HUES48 (cell line): ENCODE measurements at regions not wholly inside any gene's neighbourhood (a gene's known extent, or its start where the extent isn't known, plus 50 kb on each side); places are given as distances from the start of the nearest gene placed in this dataset.
"Not testable (repeated sequence)": the region's sequence is repeated elsewhere in the genome, so short reads cannot be mapped to it uniquely, and the experiment has no call there.

ENCODE experiments used
- H3K27ac ChIP-seq: one replicate; pipeline ENCODE4 v1.7.0; 2013; ENCODE audit warnings: low read depth, low read length, inconsistent platforms
- H3K27me3 ChIP-seq: 2 replicates; pipeline ENCODE4 v1.6.1; 2013; ENCODE audit warnings: mild to moderate bottlenecking, low read length; ENCODE audit not compliant: control insufficient read depth, insufficient read depth
- H3K36me3 ChIP-seq: 2 replicates; pipeline ENCODE4 v1.6.1; 2013; ENCODE audit warnings: low read length; ENCODE audit not compliant: control insufficient read depth, insufficient read depth
- H3K4me1 ChIP-seq: 2 replicates; pipeline ENCODE4 v1.6.1; 2013; ENCODE audit warnings: mild to moderate bottlenecking, low read length; ENCODE audit not compliant: control insufficient read depth, insufficient read depth
- H3K4me3 ChIP-seq: 2 replicates; pipeline ENCODE4 v1.5.1; 2013; ENCODE audit warnings: mild to moderate bottlenecking, low read depth, low read length
- H3K9ac ChIP-seq: 2 replicates; pipeline ENCODE4 v1.6.1; 2013; ENCODE audit warnings: mild to moderate bottlenecking, low read depth, low read length, moderate library complexity
- H3K9me3 ChIP-seq: 2 replicates; pipeline ENCODE4 v1.6.1; 2013; ENCODE audit warnings: low read length; ENCODE audit not compliant: control insufficient read depth, insufficient read depth

GRCh38 chr5:20974426-20974825 is 986.4 kb upstream of the CDH18 start:
- no peaks in the 10 kb centered on the region for H3K27me3 ChIP-seq
- no peaks in the 10 kb centered on the region for H3K9me3 ChIP-seq
- H3K4me1 ChIP-seq = peaks cover 12% of the 10 kb centered on the region; the same call in 1 of the 2 replicates
- no peak overlapping the region for H3K4me3 ChIP-seq
- H3K9ac ChIP-seq = no peak overlapping the region
- H3K36me3 ChIP-seq = no peaks in the 10 kb centered on the region
- H3K27ac ChIP-seq = no peak overlapping the region

DNA sequence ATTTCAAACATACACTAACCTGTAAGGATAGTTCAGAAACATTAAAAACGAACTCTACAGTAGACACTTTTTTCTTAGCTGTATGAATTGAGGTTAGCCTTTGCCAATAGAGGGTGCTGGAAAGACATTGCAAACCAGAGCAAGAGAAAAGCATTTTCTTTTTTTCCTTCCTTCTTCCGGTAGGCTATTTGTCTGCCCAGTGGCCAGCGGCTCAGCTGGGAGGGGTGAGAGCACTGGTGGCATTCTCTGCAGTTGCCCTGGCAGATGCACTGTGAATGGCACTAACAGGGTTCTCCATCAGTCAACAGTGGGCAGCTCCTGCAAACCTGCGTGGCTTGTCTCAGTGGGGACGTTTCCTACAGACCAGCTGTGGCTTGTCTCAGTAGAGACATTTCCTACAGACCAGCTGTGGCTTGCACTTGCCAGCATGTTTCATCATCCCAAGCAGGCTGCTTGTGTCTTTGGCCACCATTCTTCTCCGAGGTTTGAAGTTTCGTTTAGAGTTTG is 984.5 kb upstream of the CDH18 start:
- H3K27ac ChIP-seq = no peak overlapping the region
- no peak overlapping the region for H3K4me3 ChIP-seq
- H3K9ac ChIP-seq = no peak overlapping the region; the same call in 1 of the 2 replicates
- H3K9me3 ChIP-seq = no peaks in the 10 kb centered on the region
- H3K4me1 ChIP-seq = peaks cover 12% of the 10 kb centered on the region; the same call in 1 of the 2 replicates
- no peaks in the 10 kb centered on the region for H3K36me3 ChIP-seq
- H3K27me3 ChIP-seq = no peaks in the 10 kb centered on the region

- Histone ChIP-seq H3K9ac (no peak overlapping the region), H3K36me3 (no peaks in the 10 kb centered on the region)
Observed at GRCh38 chr5:20959347-20959746, 971.3 kb upstream of the CDH18 start.

DNA sequence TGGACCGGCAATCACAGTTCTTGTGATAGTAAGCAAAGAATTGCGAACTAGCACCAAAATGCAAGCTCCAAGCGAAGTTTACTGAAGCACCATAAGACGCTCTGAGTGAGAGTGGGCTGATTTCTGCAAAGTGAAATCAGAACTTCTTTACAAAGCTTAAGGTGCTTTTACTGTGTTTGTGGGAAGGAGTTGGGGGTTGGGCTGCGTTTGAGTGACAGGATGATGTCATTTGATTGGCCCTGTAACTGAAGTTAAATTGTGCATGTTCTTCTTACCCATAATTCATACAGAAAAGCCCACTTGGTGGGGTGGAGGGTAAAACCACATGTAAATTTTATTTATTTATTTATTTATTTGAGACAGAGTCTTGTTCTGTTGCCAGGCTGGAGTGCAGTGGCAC is 970.6 kb upstream of the CDH18 start:
- H3K27me3 ChIP-seq = no peaks in the 10 kb centered on the region
- no peak overlapping the region for H3K27ac ChIP-seq
- no peak overlapping the region for H3K4me3 ChIP-seq
- no peaks in the 10 kb centered on the region for H3K9me3 ChIP-seq
- no peak overlapping the region for H3K9ac ChIP-seq
- H3K4me1 ChIP-seq = no peaks in the 10 kb centered on the region
- H3K36me3 ChIP-seq = no peaks in the 10 kb centered on the region

More at GRCh38 chr5:20959347-20959746, 971.3 kb upstream of the CDH18 start:
- Histone ChIP-seq H3K4me3 (no peak overlapping the region), H3K9me3 (no peaks in the 10 kb centered on the region), H3K4me1 (no peaks in the 10 kb centered on the region), H3K27me3 (no peaks in the 10 kb centered on the region), H3K27ac (no peak overlapping the region)

DNA sequence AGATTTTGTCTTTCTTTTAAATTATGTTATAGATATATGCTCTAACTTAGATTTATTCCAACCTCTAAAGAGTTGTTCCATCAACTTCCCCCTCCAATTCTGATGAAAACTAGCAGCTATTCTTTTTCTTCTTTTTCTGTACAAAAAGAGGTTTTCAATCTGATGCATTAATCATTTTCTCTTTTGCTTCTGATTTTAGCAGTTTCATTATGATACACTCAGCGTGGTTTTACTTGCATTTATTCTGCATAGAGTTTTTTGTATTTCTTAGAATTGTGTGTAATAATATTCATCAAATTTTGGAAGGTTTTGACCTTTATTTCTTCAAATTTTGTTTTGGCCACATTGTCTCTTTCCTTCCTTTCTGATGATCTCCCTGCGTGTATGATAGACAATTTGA is 968.1 kb upstream of the CDH18 start:
- Histone ChIP-seq H3K9ac (no peak overlapping the region), H3K9me3 (no peaks in the 10 kb centered on the region), H3K27ac (no peak overlapping the region), H3K36me3 (no peaks in the 10 kb centered on the region), H3K27me3 (no peaks in the 10 kb centered on the region), H3K4me3 (no peak overlapping the region), H3K4me1 (no peaks in the 10 kb centered on the region)

- Histone ChIP-seq H3K27me3 (no peaks in the 10 kb centered on the region), H3K9ac (no peak overlapping the region), H3K4me1 (no peaks in the 10 kb centered on the region), H3K4me3 (no peak overlapping the region), H3K9me3 (no peaks in the 10 kb centered on the region), H3K36me3 (no peaks in the 10 kb centered on the region), H3K27ac (no peak overlapping the region)
Observed at GRCh38 chr5:20949636-20950035, 961.6 kb upstream of the CDH18 start.

DNA sequence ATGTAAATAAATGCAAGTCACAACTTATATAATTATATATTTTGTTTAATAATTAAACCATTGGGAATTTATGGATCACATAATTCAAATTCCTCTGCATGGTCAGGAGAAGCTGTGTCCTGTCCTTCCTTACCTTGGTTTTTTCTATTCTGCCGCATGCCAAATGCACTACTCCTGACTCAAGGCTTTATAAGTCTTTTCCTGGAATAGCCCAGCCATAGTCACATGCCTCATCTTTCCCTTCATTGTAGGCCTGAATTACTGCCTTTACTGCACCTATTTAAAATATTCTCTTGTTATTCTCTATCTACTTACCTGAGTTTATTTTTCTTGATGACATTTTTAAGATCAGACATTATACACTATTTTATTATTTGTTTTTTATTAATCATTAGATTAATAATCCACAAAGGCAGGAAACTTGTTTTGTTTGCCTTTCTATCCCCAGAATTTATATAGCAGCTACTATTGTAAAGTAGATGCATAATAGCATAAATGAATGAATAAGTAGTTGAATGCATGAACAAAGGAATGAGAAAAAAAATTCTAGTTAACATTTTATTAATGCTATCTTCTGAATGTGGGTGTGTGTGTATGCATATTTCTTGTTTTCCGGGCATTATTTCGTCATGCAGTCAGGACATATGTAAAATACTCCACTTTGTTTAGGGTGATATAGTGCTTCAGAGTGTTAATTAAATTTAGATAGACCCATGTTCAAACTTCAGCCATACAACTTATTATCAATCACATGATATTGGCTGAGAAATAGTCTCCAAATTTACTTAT is 955.4 kb upstream of the CDH18 start:
- not testable (repeated sequence) for H3K27ac ChIP-seq, H3K4me1 ChIP-seq, H3K36me3 ChIP-seq, H3K4me3 ChIP-seq, H3K9me3 ChIP-seq, H3K27me3 ChIP-seq, H3K9ac ChIP-seq

DNA sequence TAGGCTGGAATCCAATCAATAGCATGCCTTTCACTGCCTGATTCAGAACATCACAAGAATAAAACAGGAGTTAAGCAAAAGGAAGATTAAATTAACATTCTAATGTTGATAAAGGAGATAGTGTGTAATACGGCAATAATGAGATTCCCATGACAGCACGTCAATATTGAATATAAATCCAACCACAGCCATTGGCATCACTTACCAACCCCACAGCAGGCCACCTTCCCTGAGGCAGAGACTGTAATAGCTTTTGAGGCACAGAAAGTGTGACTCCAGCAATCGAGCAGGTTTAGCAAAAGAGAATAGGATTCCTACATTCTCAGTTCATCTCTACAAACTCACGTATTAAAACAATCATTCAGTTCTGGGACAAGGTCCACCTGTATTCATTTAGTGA is 954.6 kb upstream of the CDH18 start:
- not testable (repeated sequence) for H3K9me3 ChIP-seq, H3K27me3 ChIP-seq, H3K27ac ChIP-seq, H3K4me1 ChIP-seq, H3K36me3 ChIP-seq, H3K4me3 ChIP-seq, H3K9ac ChIP-seq

- not testable (repeated sequence) for H3K9ac ChIP-seq, H3K4me3 ChIP-seq, H3K4me1 ChIP-seq, H3K9me3 ChIP-seq, H3K36me3 ChIP-seq, H3K27me3 ChIP-seq, H3K27ac ChIP-seq
Observed at GRCh38 chr5:20940786-20941185, 952.8 kb upstream of the CDH18 start.

GRCh38 chr5:20890936-20891335 is 902.9 kb upstream of the CDH18 start:
- not testable (repeated sequence) for H3K9ac ChIP-seq, H3K4me3 ChIP-seq, H3K27me3 ChIP-seq, H3K9me3 ChIP-seq, H3K27ac ChIP-seq, H3K36me3 ChIP-seq, H3K4me1 ChIP-seq

DNA sequence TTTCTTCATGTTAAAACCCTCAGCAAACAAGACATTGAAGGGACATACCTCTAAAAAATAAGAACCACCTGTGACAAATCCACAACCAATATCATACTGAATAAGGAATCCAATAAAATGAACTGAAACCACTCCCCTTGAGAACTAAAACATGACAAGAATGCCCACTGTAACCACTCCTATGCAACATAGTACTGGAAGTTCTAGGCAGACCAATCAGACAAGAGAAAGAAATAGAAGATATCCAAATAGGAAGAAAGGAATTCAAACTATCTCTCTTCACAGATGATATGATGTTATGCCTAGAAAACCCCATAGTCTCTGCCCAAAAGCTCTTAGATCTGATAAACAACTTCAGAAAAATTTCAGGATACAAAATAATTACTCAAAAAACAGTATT is 887.7 kb upstream of the CDH18 start:
- not testable (repeated sequence) for H3K4me3 ChIP-seq, H3K27me3 ChIP-seq, H3K4me1 ChIP-seq

More for the DNA sequence above, 887.7 kb upstream of the CDH18 start:
- H3K27ac ChIP-seq, H3K9me3 ChIP-seq, H3K9ac ChIP-seq, H3K36me3 ChIP-seq: not testable (repeated sequence)
